Stomach (tissue), 4 donors: ENCODE measurements at regions not wholly inside any gene's neighbourhood (a gene's known extent, or its start where the extent isn't known, plus 50 kb on each side); places are given as distances from the start of the nearest gene placed in this dataset.

Experiments
- EP300 ChIP-seq: sonication (generic); formaldehyde crosslinking; IDR thresholded peaks from one replicate; pipeline ENCODE4 v1.6.1; 2017; ENCODE audit warnings: antibody characterized with exemption
- POLR2A ChIP-seq, 4 donors: fragments of 450-650 bp; IDR thresholded peaks; one replicate each; pipeline ENCODE4 v1.6.1; 2016; ENCODE audit warnings: antibody characterized with exemption in 4 of 4, control low read depth in 2 of 4, mild to moderate bottlenecking in 1 of 4, moderate library complexity in 1 of 4
- POLR2AphosphoS5 ChIP-seq, 3 donors: sonication (generic); formaldehyde crosslinking; IDR thresholded peaks; one replicate each; pipeline ENCODE4 v1.6.1; 2016; ENCODE audit warnings: antibody characterized with exemption in 3 of 3
- TF ChIP-seq, protein P1 (sequence below), 7 experiments: fragments of 450-650 bp in 4 of 7; fragments of 200-600 bp in 3 of 7; sonication (generic) in 3 of 7; IDR thresholded peaks; one replicate each; pipeline ENCODE4 v1.5.1; 2016 to 2019; ENCODE audit warnings: antibody characterized with exemption in 7 of 7, control low read depth in 2 of 7, mild to moderate bottlenecking in 1 of 7

DNA sequence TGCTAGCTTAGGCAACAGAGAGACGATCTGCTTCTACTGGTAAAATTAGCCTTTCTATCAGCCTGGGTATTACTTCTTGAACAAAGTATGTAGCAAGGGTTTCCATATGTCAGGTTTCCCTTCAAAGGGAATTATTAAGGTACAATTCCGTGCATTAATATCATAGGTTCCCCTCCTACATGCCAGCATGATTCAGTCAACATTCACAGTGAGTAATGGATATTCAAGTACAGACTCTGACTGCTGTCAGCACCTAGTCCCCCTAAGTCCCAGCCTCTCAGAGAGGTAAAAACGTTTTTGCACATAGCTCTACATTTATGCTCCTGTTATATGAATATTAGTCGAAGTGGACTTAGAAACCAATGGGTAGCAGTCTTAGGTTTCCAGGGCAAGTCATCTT lies 322.4 kb upstream of the CCNG1 start:
- TF ChIP-seq, protein P1, sequence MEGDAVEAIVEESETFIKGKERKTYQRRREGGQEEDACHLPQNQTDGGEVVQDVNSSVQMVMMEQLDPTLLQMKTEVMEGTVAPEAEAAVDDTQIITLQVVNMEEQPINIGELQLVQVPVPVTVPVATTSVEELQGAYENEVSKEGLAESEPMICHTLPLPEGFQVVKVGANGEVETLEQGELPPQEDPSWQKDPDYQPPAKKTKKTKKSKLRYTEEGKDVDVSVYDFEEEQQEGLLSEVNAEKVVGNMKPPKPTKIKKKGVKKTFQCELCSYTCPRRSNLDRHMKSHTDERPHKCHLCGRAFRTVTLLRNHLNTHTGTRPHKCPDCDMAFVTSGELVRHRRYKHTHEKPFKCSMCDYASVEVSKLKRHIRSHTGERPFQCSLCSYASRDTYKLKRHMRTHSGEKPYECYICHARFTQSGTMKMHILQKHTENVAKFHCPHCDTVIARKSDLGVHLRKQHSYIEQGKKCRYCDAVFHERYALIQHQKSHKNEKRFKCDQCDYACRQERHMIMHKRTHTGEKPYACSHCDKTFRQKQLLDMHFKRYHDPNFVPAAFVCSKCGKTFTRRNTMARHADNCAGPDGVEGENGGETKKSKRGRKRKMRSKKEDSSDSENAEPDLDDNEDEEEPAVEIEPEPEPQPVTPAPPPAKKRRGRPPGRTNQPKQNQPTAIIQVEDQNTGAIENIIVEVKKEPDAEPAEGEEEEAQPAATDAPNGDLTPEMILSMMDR (IDR thresholded peaks at IDR 0.05) = no peak
- TF ChIP-seq POLR2A (IDR thresholded peaks at IDR 0.05) (no peak), EP300 (no peak), POLR2AphosphoS5 (IDR thresholded peaks at IDR 0.05) (no peak)
